ENCODE measurements at regions not wholly inside any gene's neighbourhood (a gene's known extent, or its start where the extent isn't known, plus 50 kb on each side); places are given as distances from the start of the nearest gene placed in this dataset.

DNA sequence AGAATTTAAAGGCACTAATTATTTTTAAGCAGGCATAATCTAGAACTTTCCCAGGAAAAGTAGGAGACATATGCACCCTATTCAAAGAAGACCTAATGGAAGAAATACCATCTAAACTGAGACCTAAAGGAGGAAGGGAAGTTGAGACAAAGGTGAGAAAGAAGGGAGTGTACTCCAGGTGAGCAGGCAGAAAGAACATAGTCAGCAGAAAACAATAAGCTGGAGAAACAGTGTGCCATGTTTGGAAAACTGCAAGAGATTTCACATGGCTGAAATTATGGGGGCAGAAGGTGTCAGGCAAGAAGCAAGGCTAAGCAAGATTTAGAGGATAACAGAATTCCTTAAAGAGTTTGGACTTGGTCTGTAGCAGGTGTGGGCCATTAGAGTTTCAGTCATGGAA is 167.0 kb upstream of the USP25 start:
- H3K4ac ChIP-seq (ENCODE audit: low read depth, low read length), result no peak overlapping the region
- H4K5ac ChIP-seq (ENCODE audit: low read depth, low read length), result no peak overlapping the region
- ATAC-seq (ENCODE audit: low read depth), result no peak
- H4K8ac ChIP-seq (ENCODE audit: low read depth in 2 of 2, low read length in 2 of 2), result no peak overlapping the region
- H3K4me1 ChIP-seq (ENCODE audit: control insufficient read depth, insufficient read depth, low read length), result no peaks in the 10 kb centered on the region
- POLR2A ChIA-PET (ENCODE audit: unreplicated experiment), result no interaction called here
- no peaks in the 10 kb centered on the region for H3K79me1 ChIP-seq (ENCODE audit: low read depth in 1 of 2, low read length in 2 of 2)
- no peak overlapping the region for H3K9ac ChIP-seq (ENCODE audit: low read depth, low read length)
- no peak overlapping the region for H2BK20ac ChIP-seq (ENCODE audit: low read depth, low read length)
- no peak overlapping the region for H2AFZ ChIP-seq (replicated peaks; ENCODE audit: low read length, poor library complexity)
- no peaks in the 10 kb centered on the region for H4K20me1 ChIP-seq (ENCODE audit: insufficient read depth, low read length)
- H3K9me3 ChIP-seq (ENCODE audit: control insufficient read depth, insufficient read depth, low read length), result no peaks in the 10 kb centered on the region
- H2AK9ac ChIP-seq (replicated peaks; ENCODE audit: low read depth, low read length, poor library complexity), result no peak overlapping the region
- no peak overlapping the region for H3K56ac ChIP-seq (ENCODE audit: extremely low read depth, insufficient read depth, low read length)
- CTCF ChIA-PET, result no interaction called here
- no peak overlapping the region for H3K27ac ChIP-seq (ENCODE audit: insufficient read depth, low read length)
- no peaks in the 10 kb centered on the region for H3K9me1 ChIP-seq (ENCODE audit: insufficient read depth, low read length)
- H2BK120ac ChIP-seq (ENCODE audit: low read depth, low read length), result no peak overlapping the region
- dilution Hi-C loops (cut with HindIII; ENCODE audit: low sequenced_read_pairs, unreplicated experiment), result no loop called here
- TF ChIP-seq RFX5 (IDR thresholded peaks at IDR 0.05; ENCODE audit: low read depth, low read length) (no peak), MAFK (IDR thresholded peaks at IDR 0.05; ENCODE audit: low read depth, low read length) (peak; percentile 62; the same call in 1 of the 2 replicates)
- H3K18ac ChIP-seq (ENCODE audit: low read depth, low read length), result no peak overlapping the region
- no peak overlapping the region for H3K23ac ChIP-seq (ENCODE audit: low read depth, low read length)
- BruUV-seq (replicated peaks), result no TSS peak
- H4K91ac ChIP-seq (ENCODE audit: insufficient read depth, low read depth, low read length), result no peak overlapping the region
- no peak for DNase-seq
- H2AK5ac ChIP-seq (ENCODE audit: low read depth, low read length), result no peak overlapping the region
- in situ Hi-C loops (cut with MboI; ENCODE audit: low sequenced_read_pairs), result no loop called here
- no peak overlapping the region for H2BK5ac ChIP-seq (ENCODE audit: low read depth, low read length, poor library complexity, severe bottlenecking)
- no peak overlapping the region for H3K14ac ChIP-seq (replicated peaks; ENCODE audit: low read depth, low read length)
- H3K27me3 ChIP-seq (ENCODE audit: control insufficient read depth, insufficient read depth, low read length), result no peaks in the 10 kb centered on the region; the same call in 1 of the 2 replicates
- no peaks in the 10 kb centered on the region for H3K36me3 ChIP-seq (ENCODE audit: control insufficient read depth, insufficient read depth, low read length)
- H3K4me2 ChIP-seq (ENCODE audit: low read depth, low read length), result no peak overlapping the region
- no peak overlapping the region for H2BK15ac ChIP-seq (ENCODE audit: low read depth, low read length)
- no peak overlapping the region for H3K4me3 ChIP-seq (ENCODE audit: insufficient read depth, low read depth, low read length)
- intact Hi-C loops (cut with micrococcal nuclease), result no loop called here

All from IMR-90 (cell line).